ENCODE measurements at regions not wholly inside any gene's neighbourhood (a gene's known extent, or its start where the extent isn't known, plus 50 kb on each side); places are given as distances from the start of the nearest gene placed in this dataset.

DNA sequence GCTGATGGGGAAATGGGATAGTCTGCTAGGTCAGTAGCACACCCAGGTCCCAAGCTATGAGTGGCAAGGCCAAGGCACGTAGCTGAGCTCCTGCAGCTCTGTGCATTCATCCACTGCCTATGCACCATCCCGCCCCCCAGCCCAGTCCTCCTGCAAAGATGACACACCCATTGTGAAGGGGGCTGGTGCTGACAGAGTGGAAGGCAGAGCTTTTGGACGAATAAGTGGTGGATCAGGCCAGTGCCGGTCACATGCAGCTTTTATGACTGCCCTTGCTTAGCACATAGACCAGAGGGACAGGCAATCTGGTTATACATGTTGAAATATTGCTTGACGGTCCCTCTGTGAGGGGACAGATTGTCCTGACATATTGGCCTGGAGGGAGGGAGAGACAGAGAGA, 494.3 kb downstream of the PTPRU start:
- H3K4me1 ChIP-seq: no peaks in the 10 kb centered on the region
- H3K27ac ChIP-seq: no peak overlapping the region
- H3K9me3 ChIP-seq: no peaks in the 10 kb centered on the region
- H3K4me3 ChIP-seq: no peak overlapping the region
- H3K36me3 ChIP-seq: no peaks in the 10 kb centered on the region
- H3K27me3 ChIP-seq: no peaks in the 10 kb centered on the region
- 69 to 76% methylated on average over 5 of the region's 5 CpGs for WGBS, 2 donors
- no peak for DNase-seq
- TF ChIP-seq EP300 (IDR thresholded peaks at IDR 0.05) (no peak), POLR2A (IDR thresholded peaks at IDR 0.05) (no peak), POLR2AphosphoS5 (IDR thresholded peaks at IDR 0.05) (no peak)
- TF ChIP-seq, protein P1, sequence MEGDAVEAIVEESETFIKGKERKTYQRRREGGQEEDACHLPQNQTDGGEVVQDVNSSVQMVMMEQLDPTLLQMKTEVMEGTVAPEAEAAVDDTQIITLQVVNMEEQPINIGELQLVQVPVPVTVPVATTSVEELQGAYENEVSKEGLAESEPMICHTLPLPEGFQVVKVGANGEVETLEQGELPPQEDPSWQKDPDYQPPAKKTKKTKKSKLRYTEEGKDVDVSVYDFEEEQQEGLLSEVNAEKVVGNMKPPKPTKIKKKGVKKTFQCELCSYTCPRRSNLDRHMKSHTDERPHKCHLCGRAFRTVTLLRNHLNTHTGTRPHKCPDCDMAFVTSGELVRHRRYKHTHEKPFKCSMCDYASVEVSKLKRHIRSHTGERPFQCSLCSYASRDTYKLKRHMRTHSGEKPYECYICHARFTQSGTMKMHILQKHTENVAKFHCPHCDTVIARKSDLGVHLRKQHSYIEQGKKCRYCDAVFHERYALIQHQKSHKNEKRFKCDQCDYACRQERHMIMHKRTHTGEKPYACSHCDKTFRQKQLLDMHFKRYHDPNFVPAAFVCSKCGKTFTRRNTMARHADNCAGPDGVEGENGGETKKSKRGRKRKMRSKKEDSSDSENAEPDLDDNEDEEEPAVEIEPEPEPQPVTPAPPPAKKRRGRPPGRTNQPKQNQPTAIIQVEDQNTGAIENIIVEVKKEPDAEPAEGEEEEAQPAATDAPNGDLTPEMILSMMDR (IDR thresholded peaks at IDR 0.05): no peak
- no peak for ATAC-seq (ENCODE audit: low FRiP score in 2 of 2)

- ATAC-seq (ENCODE audit: low FRiP score in 2 of 2) (no peak), DNase-seq (no peak)
- 86 to 90% methylated on average over 3 to 6 of the region's 6 CpGs for WGBS, 2 donors
- Histone ChIP-seq H3K27ac (no peak overlapping the region), H3K36me3 (no peaks in the 10 kb centered on the region), H3K4me1 (no peaks in the 10 kb centered on the region), H3K9me3 (no peaks in the 10 kb centered on the region), H3K27me3 (no peaks in the 10 kb centered on the region), H3K4me3 (no peak overlapping the region)
- TF ChIP-seq POLR2A (IDR thresholded peaks at IDR 0.05): no peak
Measured at GRCh38 chr1:29729281-29729680, 493.0 kb downstream of the PTPRU start.

DNA sequence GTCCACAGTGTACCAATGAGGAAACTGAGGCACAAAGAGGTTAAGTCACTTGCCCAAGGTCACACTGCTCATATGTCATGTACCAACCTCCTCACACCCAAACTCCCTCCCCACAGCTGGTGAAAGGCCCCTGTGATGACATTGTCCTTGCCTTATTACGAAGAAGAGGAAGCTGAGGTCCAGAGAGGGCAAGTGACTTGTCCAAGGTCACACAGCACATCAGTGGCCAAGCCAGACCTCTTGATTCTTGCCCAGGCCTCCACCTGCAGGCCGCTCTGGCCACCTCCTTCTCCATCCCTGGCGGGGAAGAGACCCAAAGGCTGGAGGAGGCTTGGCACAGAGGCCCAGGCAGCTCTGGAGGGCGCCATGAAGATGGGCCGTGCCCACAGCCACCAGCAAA, 492.4 kb downstream of the PTPRU start:
- no peak for TF ChIP-seq POLR2A (IDR thresholded peaks at IDR 0.05)
- no peak for TF ChIP-seq POLR2AphosphoS5 (IDR thresholded peaks at IDR 0.05)
- no peak for TF ChIP-seq EP300 (IDR thresholded peaks at IDR 0.05)
- TF ChIP-seq, protein P1 (IDR thresholded peaks at IDR 0.05): no peak
- no peak for ATAC-seq (ENCODE audit: low FRiP score in 2 of 2)
- no peak overlapping the region for H3K4me3 ChIP-seq

GRCh38 chr1:29725262-29725661, 488.9 kb downstream of the PTPRU start:
- H3K4me1 ChIP-seq: no peaks in the 10 kb centered on the region
- H3K36me3 ChIP-seq: no peaks in the 10 kb centered on the region
- H3K27me3 ChIP-seq: no peaks in the 10 kb centered on the region
- TF ChIP-seq, protein P1 (IDR thresholded peaks at IDR 0.05): no peak
- TF ChIP-seq POLR2AphosphoS5 (IDR thresholded peaks at IDR 0.05) (no peak), POLR2A (IDR thresholded peaks at IDR 0.05) (no peak), EP300 (IDR thresholded peaks at IDR 0.05) (no peak)
- no peak overlapping the region for H3K4me3 ChIP-seq
- peaks cover 0 to 15% (median 12%) of the 10 kb centered on the region in 4 donors for H3K9me3 ChIP-seq
- no peak for ATAC-seq (ENCODE audit: low FRiP score in 2 of 2)
- H3K27ac ChIP-seq: no peak overlapping the region
- no peak for DNase-seq
- 50 to 100% methylated on average over 1 of the region's 1 CpG for WGBS, 2 donors

More for the DNA sequence above, 492.4 kb downstream of the PTPRU start:
- Histone ChIP-seq H3K4me1 (no peaks in the 10 kb centered on the region), H3K27ac (no peak overlapping the region), H3K27me3 (no peaks in the 10 kb centered on the region), H3K36me3 (no peaks in the 10 kb centered on the region), H3K9me3 (no peaks in the 10 kb centered on the region)
- no peak for DNase-seq
- 83 to 84% methylated on average over 1 to 5 of the region's 5 CpGs for WGBS, 2 donors

DNA sequence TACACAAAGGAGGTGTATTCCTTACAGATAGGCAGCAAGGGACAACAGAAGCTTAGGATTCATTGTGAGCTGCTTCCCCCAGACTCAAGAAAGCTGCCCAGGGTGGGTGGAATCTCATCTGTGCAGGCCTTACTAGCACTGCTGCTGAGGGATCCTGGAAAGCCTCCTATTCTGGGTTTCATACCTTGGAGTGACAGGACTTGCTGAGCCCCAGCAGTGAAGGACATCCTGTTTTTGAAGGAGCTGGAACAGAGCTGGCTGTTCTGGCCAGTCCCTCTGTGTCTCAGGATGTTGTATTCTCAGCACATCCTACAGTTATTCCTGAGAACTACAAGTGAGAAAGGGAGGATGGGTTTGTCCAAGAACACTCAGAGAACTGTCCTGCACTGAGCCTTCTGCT, 486.3 kb downstream of the PTPRU start:
- Histone ChIP-seq H3K36me3 (no peaks in the 10 kb centered on the region), H3K4me1 (no peaks in the 10 kb centered on the region), H3K9me3 (peaks cover 0 to 15% (median 12%) of the 10 kb centered on the region in 4 donors), H3K4me3 (no peak overlapping the region), H3K27me3 (no peaks in the 10 kb centered on the region), H3K27ac (no peak overlapping the region)
- TF ChIP-seq POLR2AphosphoS5 (IDR thresholded peaks at IDR 0.05) (no peak), POLR2A (IDR thresholded peaks at IDR 0.05) (no peak), EP300 (IDR thresholded peaks at IDR 0.05) (no peak)
- TF ChIP-seq, protein P1 (IDR thresholded peaks at IDR 0.05): no peak
- no peak for ATAC-seq (ENCODE audit: low FRiP score in 2 of 2)
- no peak for DNase-seq

All from upper lobe of left lung (tissue), 6 donors.